HepG2 (cell line): ENCODE measurements at regions not wholly inside any gene's neighbourhood (a gene's known extent, or its start where the extent isn't known, plus 50 kb on each side); places are given as distances from the start of the nearest gene placed in this dataset.
"Not testable (repeated sequence)": the region's sequence is repeated elsewhere in the genome, so short reads cannot be mapped to it uniquely, and the experiment has no call there.

Experiments used
- ATAC-seq: fragments of 200-7000 bp; cut with Tn5 transposase; 3 replicates; pipeline ENCODE4 v1.9.1; 2020; ENCODE audit warnings: mild to moderate bottlenecking, moderate library complexity
- BruUV-seq: library from RNA; stranded (reverse); fragments of 400-500 nt; replicated peaks from 2 replicates; lab custom pipeline; 2021; lab: Mats Ljungman, UMichigan
- CTCF ChIA-PET: fragments of 300-600 bp; formaldehyde crosslinking; extraction: SDS; loops from one replicate; lab custom pipeline; 2021; ENCODE audit warnings: low total read pairs, inconsistent platforms, low intra/inter-chr PET ratio; lab: Yijun Ruan, JAX
- POLR2A ChIA-PET: fragments of 350-600 bp; sonication (Branson Sonifier 250); formaldehyde crosslinking; loops from one replicate; lab custom pipeline; 2020; ENCODE audit warnings: antibody characterized with exemption, inconsistent platforms; lab: Yijun Ruan, JAX
- DNase-seq: peaks from one replicate; pipeline ENCODE4 v3.0.0-alpha.2; 2015; ENCODE audit warnings: low spot score
- FAIRE-seq: peaks from 3 replicates; lab custom pipeline; 2011; peaks lifted over from hg19 to GRCh38; lab: Jason Lieb, UNC
- H2AFZ ChIP-seq: one replicate; pipeline ENCODE4 v1.6.1; 2011; ENCODE audit warnings: low read length, inconsistent platforms
- H3K27ac ChIP-seq: fragments of 300-600 bp; 3 replicates; pipeline ENCODE4 v1.8.0; 2011; ENCODE audit warnings: mixed run types, mild to moderate bottlenecking, mixed read lengths, low read length, inconsistent platforms; ENCODE audit not compliant: insufficient read depth; ENCODE audit errors: extremely low read length
- H3K27me3 ChIP-seq, 2 experiments: fragments of 200-600 bp in 1 of 2; 2 replicates in 1 of 2; 3 replicates in 1 of 2; pipeline versions ENCODE4 v1.6.0 to v1.8.0; 2011; ENCODE audit warnings: low read length in 2 of 2, mild to moderate bottlenecking in 2 of 2, moderate library complexity in 2 of 2, inconsistent platforms in 1 of 2; ENCODE audit not compliant: insufficient read depth in 2 of 2, control insufficient read depth in 1 of 2
- H3K36me3 ChIP-seq, 2 experiments: fragments of 200-600 bp in 1 of 2; replicated peaks in 1 of 2; 2 replicates in 1 of 2; 3 replicates in 1 of 2; pipeline versions ENCODE4 v1.5.1 to v1.8.0; 2011; ENCODE audit warnings: low read length in 2 of 2, inconsistent platforms in 1 of 2; ENCODE audit not compliant: insufficient read depth in 2 of 2, control insufficient read depth in 1 of 2
- H3K4me1 ChIP-seq: 2 replicates; pipeline ENCODE4 v1.5.1; 2012; ENCODE audit warnings: low read length, inconsistent platforms; ENCODE audit not compliant: insufficient read depth
- H3K4me2 ChIP-seq: 2 replicates; pipeline ENCODE4 v1.6.0; 2011; ENCODE audit warnings: low read depth, low read length, inconsistent platforms
- H3K4me3 ChIP-seq, 3 experiments: fragments of 200-600 bp in 1 of 3; sonication (generic), shearing (Covaris generic) in 1 of 3; replicated peaks in 1 of 3; 2 replicates each; pipeline ENCODE4 v1.5.1; 2011 to 2016; ENCODE audit warnings: low read length in 3 of 3, inconsistent platforms in 2 of 3, low read depth in 2 of 3, mild to moderate bottlenecking in 2 of 3, control low read depth in 1 of 3, mixed read lengths in 1 of 3; ENCODE audit not compliant: insufficient read depth in 1 of 3
- H3K79me2 ChIP-seq: one replicate; pipeline ENCODE4 v1.6.1; 2011; ENCODE audit warnings: low read length, inconsistent platforms; ENCODE audit not compliant: insufficient read depth
- H3K9ac ChIP-seq: 2 replicates; pipeline ENCODE4 v1.6.0; 2011; ENCODE audit warnings: mild to moderate bottlenecking, low read depth, low read length, inconsistent platforms; ENCODE audit not compliant: insufficient read depth
- H3K9me3 ChIP-seq: 2 replicates; pipeline ENCODE4 v1.5.1; 2012; ENCODE audit warnings: mild to moderate bottlenecking, low read length
- H4K20me1 ChIP-seq: 2 replicates; pipeline ENCODE4 v1.6.0; 2011; ENCODE audit warnings: inconsistent platforms, mild to moderate bottlenecking, low read length, moderate library complexity; ENCODE audit not compliant: insufficient read depth
- AGO2 ChIP-seq: fragments of 200-400 bp; formaldehyde crosslinking; optimal IDR thresholded peaks from 2 replicates; pipeline ENCODE3; 2017; ENCODE audit warnings: mild to moderate bottlenecking, low read depth, low read length, moderate library complexity
- ISL2 ChIP-seq: sonication (generic); formaldehyde crosslinking; IDR thresholded peaks from 2 replicates; pipeline ENCODE4 v1.5.0; 2020; ENCODE audit warnings: missing genetic modification reagents
- JARID2 ChIP-seq: sonication (generic); formaldehyde crosslinking; IDR thresholded peaks from 2 replicates; pipeline ENCODE4 v1.8.1; 2023; ENCODE audit warnings: missing genetic modification reagents, inconsistent platforms; ENCODE audit not compliant: insufficient replicate concordance
- MIER2 ChIP-seq: IDR thresholded peaks from 2 replicates; pipeline ENCODE4 v1.6.1; 2016; ENCODE audit warnings: missing biosample characterization, missing genetic modification reagents
- MTF1 ChIP-seq: sonication (generic); formaldehyde crosslinking; IDR thresholded peaks from 2 replicates; pipeline ENCODE4 v1.5.0; 2020; ENCODE audit warnings: missing genetic modification reagents
- NCOA5 ChIP-seq: sonication (generic); formaldehyde crosslinking; IDR thresholded peaks from 2 replicates; pipeline ENCODE4 v1.4.0; 2020; ENCODE audit warnings: missing genetic modification reagents
- SALL2 ChIP-seq: sonication (generic); formaldehyde crosslinking; IDR thresholded peaks from 2 replicates; pipeline ENCODE4 v1.8.1; 2023; ENCODE audit warnings: mild to moderate bottlenecking, missing genetic modification reagents, inconsistent platforms
- SNRNP70 ChIP-seq: fragments of 200-400 bp; formaldehyde crosslinking; IDR thresholded peaks from 2 replicates; pipeline ENCODE4 v1.6.1; 2017; ENCODE audit warnings: mild to moderate bottlenecking, low read depth, low read length, moderate library complexity
- ZNF556 ChIP-seq: sonication (generic); formaldehyde crosslinking; IDR thresholded peaks from 2 replicates; pipeline ENCODE4 v1.4.0; 2020; ENCODE audit warnings: mild to moderate bottlenecking, missing genetic modification reagents, borderline replicate concordance
- WGBS: methylation state at CpG from one replicate; pipeline ENCODE4 v1.1.6; 2017; ENCODE audit warnings: low lambda C conversion rate; 5-methylcytosine and 5-hydroxymethylcytosine counted together
- in situ Hi-C: cut with HindIII; loops from 2 replicates; pipeline ENCODE4 v1.10.0; 2017; ENCODE audit warnings: low pct_unique_long_range_greater_than_20kb; ENCODE audit not compliant: extremely low pct_ligation_motif_present
- intact Hi-C: fragments of 100-400 bp; cut with micrococcal nuclease; formaldehyde crosslinking; loops from one replicate; pipeline ENCODE4 v1.10.0; 2022; ENCODE audit not compliant: unreplicated experiment
- TF ChIP-seq, protein P1 (sequence below): sonication (generic); formaldehyde crosslinking; IDR thresholded peaks from 2 replicates; pipeline ENCODE4 v1.4.0; 2020; ENCODE audit warnings: missing genetic modification reagents, borderline replicate concordance
- TF ChIP-seq, protein P2 (sequence below): sonication (generic); formaldehyde crosslinking; conservative IDR thresholded peaks from 2 replicates; pipeline ENCODE4 v1.4.0; 2020; ENCODE audit warnings: missing genetic modification reagents
- TF ChIP-seq, protein P3 (sequence below): sonication (generic); formaldehyde crosslinking; IDR thresholded peaks from 2 replicates; pipeline ENCODE4 v1.8.0; 2022; ENCODE audit warnings: mild to moderate bottlenecking, missing genetic modification reagents, moderate library complexity
- TF ChIP-seq, protein P4 (sequence below): sonication (generic); formaldehyde crosslinking; IDR thresholded peaks from 2 replicates; pipeline ENCODE4 v1.8.0; 2022; ENCODE audit warnings: mild to moderate bottlenecking, missing genetic modification reagents, borderline replicate concordance

DNA sequence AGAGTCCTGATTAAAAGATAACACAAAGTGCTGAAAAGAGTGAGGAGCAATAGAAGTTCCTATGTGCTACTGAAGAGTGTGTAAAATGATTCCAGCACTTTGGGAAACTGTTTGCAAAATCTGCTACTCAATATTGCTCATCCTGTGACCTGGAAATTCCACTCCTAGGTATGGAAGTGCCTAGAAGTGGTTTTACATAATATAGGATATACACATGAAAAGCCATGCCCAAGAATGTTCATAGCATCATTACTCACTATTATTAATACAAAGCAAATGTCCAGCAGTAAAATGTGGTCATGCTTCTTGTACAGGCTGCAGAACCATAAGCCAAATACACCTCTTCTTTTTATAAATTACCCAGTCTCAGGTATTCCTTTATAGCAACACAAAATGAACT lies 53.2 kb upstream of the CNIH3 start:
- H3K4me2 ChIP-seq, BruUV-seq, ATAC-seq, in situ Hi-C loops, H2AFZ ChIP-seq, H4K20me1 ChIP-seq, H3K27ac ChIP-seq, H3K9me3 ChIP-seq, POLR2A ChIA-PET, H3K36me3 ChIP-seq, H3K9ac ChIP-seq, H3K4me1 ChIP-seq, H3K79me2 ChIP-seq, H3K27me3 ChIP-seq, DNase-seq, H3K4me3 ChIP-seq, FAIRE-seq, intact Hi-C loops, CTCF ChIA-PET: not testable (repeated sequence)

DNA sequence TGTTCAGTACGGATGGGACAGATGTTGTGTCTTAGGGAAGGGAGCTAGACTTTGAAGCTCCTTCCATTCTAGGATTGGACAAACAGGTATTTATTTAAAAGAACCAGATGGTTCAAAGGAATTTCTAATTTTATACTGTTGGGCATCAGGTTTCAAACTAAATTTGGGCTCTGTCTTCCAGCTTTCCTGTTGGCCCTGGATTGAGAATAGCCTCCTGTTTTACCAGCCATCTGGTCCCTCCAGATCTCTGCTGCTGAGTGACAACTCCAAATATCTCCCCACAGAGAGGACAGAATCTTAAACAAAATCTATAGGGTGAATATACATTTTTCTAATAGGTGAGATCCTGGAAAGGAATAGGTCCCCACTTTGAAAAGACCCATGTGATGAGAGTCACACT lies 52.5 kb upstream of the CNIH3 start:
- Histone ChIP-seq H3K4me2 (no peak overlapping the region), H3K9ac (no peak overlapping the region), H3K4me3 (no peak overlapping the region), H3K27me3 (no peaks in the 10 kb centered on the region), H3K4me1 (no peaks in the 10 kb centered on the region), H2AFZ (no peak overlapping the region), H3K36me3 (no peaks in the 10 kb centered on the region), H4K20me1 (no peaks in the 10 kb centered on the region), H3K9me3 (no peaks in the 10 kb centered on the region), H3K79me2 (no peaks in the 10 kb centered on the region), H3K27ac (no peak overlapping the region)
- intact Hi-C loops, result no loop called here
- 72% methylated on average over 1 of the region's 1 CpG for WGBS
- ATAC-seq, result no peak
- ChIA-PET POLR2A (no interaction called here), CTCF (no interaction called here)
- DNase-seq, result no peak
- no TSS peak for BruUV-seq
- in situ Hi-C loops, result no loop called here
- TF ChIP-seq ISL2 (CRISPR knock-in tag), result no peak
- TF ChIP-seq SNRNP70, result no peak
- TF ChIP-seq AGO2, result no peak
- no peak for TF ChIP-seq JARID2 (CRISPR knock-in tag)
- no peak for TF ChIP-seq MIER2 (CRISPR knock-in tag)
- TF ChIP-seq, protein P1, sequence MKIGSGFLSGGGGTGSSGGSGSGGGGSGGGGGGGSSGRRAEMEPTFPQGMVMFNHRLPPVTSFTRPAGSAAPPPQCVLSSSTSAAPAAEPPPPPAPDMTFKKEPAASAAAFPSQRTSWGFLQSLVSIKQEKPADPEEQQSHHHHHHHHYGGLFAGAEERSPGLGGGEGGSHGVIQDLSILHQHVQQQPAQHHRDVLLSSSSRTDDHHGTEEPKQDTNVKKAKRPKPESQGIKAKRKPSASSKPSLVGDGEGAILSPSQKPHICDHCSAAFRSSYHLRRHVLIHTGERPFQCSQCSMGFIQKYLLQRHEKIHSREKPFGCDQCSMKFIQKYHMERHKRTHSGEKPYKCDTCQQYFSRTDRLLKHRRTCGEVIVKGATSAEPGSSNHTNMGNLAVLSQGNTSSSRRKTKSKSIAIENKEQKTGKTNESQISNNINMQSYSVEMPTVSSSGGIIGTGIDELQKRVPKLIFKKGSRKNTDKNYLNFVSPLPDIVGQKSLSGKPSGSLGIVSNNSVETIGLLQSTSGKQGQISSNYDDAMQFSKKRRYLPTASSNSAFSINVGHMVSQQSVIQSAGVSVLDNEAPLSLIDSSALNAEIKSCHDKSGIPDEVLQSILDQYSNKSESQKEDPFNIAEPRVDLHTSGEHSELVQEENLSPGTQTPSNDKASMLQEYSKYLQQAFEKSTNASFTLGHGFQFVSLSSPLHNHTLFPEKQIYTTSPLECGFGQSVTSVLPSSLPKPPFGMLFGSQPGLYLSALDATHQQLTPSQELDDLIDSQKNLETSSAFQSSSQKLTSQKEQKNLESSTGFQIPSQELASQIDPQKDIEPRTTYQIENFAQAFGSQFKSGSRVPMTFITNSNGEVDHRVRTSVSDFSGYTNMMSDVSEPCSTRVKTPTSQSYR, result no peak
- TF ChIP-seq, protein P2, sequence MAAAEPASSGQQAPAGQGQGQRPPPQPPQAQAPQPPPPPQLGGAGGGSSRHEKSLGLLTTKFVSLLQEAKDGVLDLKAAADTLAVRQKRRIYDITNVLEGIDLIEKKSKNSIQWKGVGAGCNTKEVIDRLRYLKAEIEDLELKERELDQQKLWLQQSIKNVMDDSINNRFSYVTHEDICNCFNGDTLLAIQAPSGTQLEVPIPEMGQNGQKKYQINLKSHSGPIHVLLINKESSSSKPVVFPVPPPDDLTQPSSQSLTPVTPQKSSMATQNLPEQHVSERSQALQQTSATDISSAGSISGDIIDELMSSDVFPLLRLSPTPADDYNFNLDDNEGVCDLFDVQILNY (CRISPR knock-in tag), result no peak
- TF ChIP-seq, protein P3, sequence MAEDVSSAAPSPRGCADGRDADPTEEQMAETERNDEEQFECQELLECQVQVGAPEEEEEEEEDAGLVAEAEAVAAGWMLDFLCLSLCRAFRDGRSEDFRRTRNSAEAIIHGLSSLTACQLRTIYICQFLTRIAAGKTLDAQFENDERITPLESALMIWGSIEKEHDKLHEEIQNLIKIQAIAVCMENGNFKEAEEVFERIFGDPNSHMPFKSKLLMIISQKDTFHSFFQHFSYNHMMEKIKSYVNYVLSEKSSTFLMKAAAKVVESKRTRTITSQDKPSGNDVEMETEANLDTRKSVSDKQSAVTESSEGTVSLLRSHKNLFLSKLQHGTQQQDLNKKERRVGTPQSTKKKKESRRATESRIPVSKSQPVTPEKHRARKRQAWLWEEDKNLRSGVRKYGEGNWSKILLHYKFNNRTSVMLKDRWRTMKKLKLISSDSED, result no peak
- TF ChIP-seq ZNF556, result no peak
- TF ChIP-seq MTF1 (CRISPR knock-in tag), result no peak
- no peak for TF ChIP-seq SALL2
- TF ChIP-seq, protein P4, sequence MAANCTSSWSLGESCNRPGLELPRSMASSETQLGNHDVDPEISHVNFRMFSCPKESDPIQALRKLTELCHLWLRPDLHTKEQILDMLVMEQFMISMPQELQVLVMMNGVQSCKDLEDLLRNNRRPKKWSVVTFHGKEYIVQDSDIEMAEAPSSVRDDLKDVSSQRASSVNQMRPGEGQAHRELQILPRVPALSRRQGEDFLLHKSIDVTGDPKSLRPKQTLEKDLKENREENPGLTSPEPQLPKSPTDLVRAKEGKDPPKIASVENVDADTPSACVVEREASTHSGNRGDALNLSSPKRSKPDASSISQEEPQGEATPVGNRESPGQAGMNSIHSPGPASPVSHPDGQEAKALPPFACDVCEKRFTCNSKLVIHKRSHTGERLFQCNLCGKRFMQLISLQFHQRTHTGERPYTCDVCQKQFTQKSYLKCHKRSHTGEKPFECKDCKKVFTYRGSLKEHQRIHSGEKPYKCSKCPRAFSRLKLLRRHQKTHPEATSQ (CRISPR knock-in tag), result no peak
- TF ChIP-seq NCOA5 (CRISPR knock-in tag), result no peak
- FAIRE-seq, result no peak
